Skin epidermis (tissue), 12 donors: ENCODE measurements at regions not wholly inside any gene's neighbourhood (a gene's known extent, or its start where the extent isn't known, plus 50 kb on each side); places are given as distances from the start of the nearest gene placed in this dataset.
"Not testable (repeated sequence)": the region's sequence is repeated elsewhere in the genome, so short reads cannot be mapped to it uniquely, and the experiment has no call there.

Experiments
- H3K27ac ChIP-seq, 21 experiments: fragments of 200-600 bp; sonication (generic) in 11 of 21; one replicate each; pipeline ENCODE4 v1.5.0; 2020; ENCODE audit warnings: mild to moderate bottlenecking in 3 of 21, inconsistent platforms in 2 of 21, moderate library complexity in 2 of 21
- H3K4me3 ChIP-seq, 7 experiments: fragments of 200-600 bp; sonication (generic) in 2 of 7; one replicate each; pipeline ENCODE4 v1.5.0; 2020; ENCODE audit warnings: inconsistent platforms in 2 of 7, mild to moderate bottlenecking in 2 of 7, moderate library complexity in 1 of 7

- H3K4me3 ChIP-seq = no peak overlapping the region
- H3K27ac ChIP-seq = no peak overlapping the region
These were observed 72.3 kb upstream of the SH3RF1 start for GRCh38 chr4:169342906-169343564.

- Histone ChIP-seq H3K4me3 (no peak overlapping the region), H3K27ac (no peak overlapping the region)
These were observed 71.6 kb upstream of the SH3RF1 start for GRCh38 chr4:169342159-169342860.

- Histone ChIP-seq H3K4me3 (no peak overlapping the region), H3K27ac (no peak overlapping the region)
These were observed 70.7 kb upstream of the SH3RF1 start for GRCh38 chr4:169341490-169341889.

- Histone ChIP-seq H3K27ac (no peak overlapping the region), H3K4me3 (no peak overlapping the region)
These were observed 70.1 kb upstream of the SH3RF1 start for GRCh38 chr4:169340834-169341233.

- no peak overlapping the region for H3K4me3 ChIP-seq
- peak overlapping the region in 1 of 21 experiments; percentile 6 for H3K27ac ChIP-seq
These were observed 67.5 kb upstream of the SH3RF1 start for GRCh38 chr4:169338241-169338640.

- no peak overlapping the region for H3K4me3 ChIP-seq
- H3K27ac ChIP-seq = no peak overlapping the region
These were observed 66.8 kb upstream of the SH3RF1 start for GRCh38 chr4:169337510-169337909.

- Histone ChIP-seq H3K4me3 (no peak overlapping the region), H3K27ac (peak overlapping the region in 8 of 21 experiments; percentile 18 to 62 (median 44))
These were observed 64.6 kb upstream of the SH3RF1 start for GRCh38 chr4:169335331-169335730.

- no peak overlapping the region for H3K4me3 ChIP-seq
- peak overlapping the region in 8 of 21 experiments; percentile 18 to 62 (median 44) for H3K27ac ChIP-seq
These were observed 63.6 kb upstream of the SH3RF1 start for GRCh38 chr4:169334335-169334734.

- H3K27ac ChIP-seq = no peak overlapping the region
- no peak overlapping the region for H3K4me3 ChIP-seq
These were observed 62.5 kb upstream of the SH3RF1 start for GRCh38 chr4:169333265-169333664.

GRCh38 chr4:169332583-169332982 lies 61.8 kb upstream of the SH3RF1 start:
- Histone ChIP-seq H3K4me3 (no peak overlapping the region), H3K27ac (no peak overlapping the region)

GRCh38 chr4:169330811-169331210 lies 60.1 kb upstream of the SH3RF1 start:
- Histone ChIP-seq H3K4me3 (no peak overlapping the region), H3K27ac (no peak overlapping the region)

GRCh38 chr4:169330095-169330494 lies 59.3 kb upstream of the SH3RF1 start:
- Histone ChIP-seq H3K27ac (no peak overlapping the region), H3K4me3 (no peak overlapping the region)

- Histone ChIP-seq H3K27ac (no peak overlapping the region), H3K4me3 (no peak overlapping the region)
These were observed 57.2 kb upstream of the SH3RF1 start for GRCh38 chr4:169327951-169328350.

GRCh38 chr4:169323925-169324324 lies 53.2 kb upstream of the SH3RF1 start:
- not testable (repeated sequence) for H3K4me3 ChIP-seq, H3K27ac ChIP-seq

GRCh38 chr4:169322833-169323232 lies 52.1 kb upstream of the SH3RF1 start:
- H3K27ac ChIP-seq, H3K4me3 ChIP-seq: not testable (repeated sequence)
